ENCODE measurements at regions not wholly inside any gene's neighbourhood (a gene's known extent, or its start where the extent isn't known, plus 50 kb on each side); places are given as distances from the start of the nearest gene placed in this dataset.

DNA sequence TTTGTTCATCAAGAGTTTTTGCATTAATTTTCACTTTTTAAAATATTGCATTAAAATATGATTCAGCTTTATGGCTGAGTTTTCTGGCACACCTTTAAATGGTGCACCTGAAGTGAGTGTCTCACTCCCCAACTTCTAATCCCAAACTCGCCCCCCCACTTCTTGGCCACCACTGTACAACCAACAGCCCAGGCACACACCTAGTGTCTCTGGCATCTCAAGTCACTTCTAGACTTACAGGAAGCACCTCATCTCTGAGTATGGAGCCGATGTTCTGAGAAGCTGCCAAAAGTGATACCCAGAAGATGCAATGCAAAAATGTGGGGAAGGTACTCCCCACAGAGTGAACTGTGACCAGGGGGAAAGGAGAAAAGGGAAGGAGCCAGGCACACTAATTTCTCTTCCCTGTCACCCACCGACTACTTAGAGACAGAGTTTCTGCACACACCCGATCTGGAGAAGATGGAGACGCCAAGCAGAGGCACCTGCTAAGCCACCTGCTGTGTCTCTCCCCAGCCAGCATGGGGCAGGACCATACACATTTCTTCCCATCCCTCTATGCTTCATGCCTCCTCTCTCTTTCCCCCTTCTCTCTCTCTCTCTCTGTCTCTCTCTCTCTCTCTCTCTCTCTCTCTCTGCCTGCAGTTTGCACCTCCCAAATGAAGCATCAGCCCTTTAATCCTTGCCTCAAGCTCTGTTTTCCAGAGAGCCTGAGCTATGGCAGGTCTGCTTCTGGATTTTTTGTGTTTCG is 155.3 kb upstream of the ZNF507 start:
- no peak for DNase-seq

DNA sequence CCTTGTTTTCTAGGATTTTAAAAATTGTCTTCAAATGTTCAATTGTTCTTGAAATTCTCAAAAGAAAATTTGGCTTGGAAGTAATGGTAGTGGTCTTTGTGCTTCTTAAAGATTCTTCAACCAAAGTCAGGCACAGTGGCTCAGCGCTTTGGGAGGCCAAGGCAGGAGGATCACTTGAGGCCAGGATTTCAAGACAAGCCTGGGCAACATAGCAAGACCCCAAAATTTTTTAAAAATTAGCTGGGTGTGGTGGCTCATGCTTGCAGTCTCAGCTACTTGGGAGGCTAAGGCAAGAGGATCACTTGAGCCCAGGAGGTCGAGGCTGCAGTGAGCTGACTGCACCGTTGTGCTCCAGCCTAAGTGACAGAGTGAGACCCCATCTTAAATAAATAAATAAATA is 153.5 kb upstream of the ZNF507 start:
- DNase-seq = no peak

DNA sequence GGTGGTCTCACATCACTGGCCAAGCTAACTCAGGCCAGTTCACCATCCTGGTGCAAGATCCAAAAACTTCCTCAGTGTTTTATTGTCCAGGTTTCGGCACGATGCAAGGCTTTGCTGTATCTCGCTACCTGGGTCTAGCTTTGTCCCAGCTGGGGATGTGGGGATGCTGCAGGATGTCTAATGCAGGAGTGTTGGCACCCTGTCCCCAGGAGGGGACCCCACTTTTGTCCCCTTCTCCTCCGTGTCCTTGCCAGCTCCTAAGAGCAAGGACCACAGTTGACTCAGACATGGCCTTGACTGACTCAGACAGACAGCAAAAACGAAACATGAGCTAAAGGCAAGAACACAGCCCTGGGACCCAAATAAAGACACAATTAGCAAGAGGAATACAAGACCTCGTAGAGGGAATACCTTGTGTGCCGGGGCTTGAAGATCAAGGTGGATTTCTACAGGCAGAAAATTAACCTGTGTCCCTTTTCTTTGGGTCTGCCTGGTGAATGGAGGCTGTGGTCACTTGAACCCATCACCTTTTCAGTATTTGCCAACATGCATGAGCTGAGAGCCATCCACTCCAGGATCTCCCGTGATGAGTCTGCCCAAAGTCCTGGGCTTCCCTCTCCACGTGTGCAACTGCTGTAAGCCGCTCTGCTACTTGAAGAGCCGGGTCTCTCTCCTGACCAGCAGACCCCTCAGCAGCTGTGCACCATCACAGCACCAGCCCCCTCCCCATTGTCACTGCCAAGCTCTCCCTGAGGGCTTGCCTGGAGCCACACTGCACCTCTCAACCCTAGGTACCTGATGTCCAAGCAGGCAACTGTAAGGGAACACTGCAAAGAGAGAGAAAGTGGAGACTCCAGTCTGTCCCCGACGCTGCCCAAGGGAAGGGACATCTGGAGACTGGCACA is 149.5 kb upstream of the ZNF507 start:
- DNase-seq = no peak

DNA sequence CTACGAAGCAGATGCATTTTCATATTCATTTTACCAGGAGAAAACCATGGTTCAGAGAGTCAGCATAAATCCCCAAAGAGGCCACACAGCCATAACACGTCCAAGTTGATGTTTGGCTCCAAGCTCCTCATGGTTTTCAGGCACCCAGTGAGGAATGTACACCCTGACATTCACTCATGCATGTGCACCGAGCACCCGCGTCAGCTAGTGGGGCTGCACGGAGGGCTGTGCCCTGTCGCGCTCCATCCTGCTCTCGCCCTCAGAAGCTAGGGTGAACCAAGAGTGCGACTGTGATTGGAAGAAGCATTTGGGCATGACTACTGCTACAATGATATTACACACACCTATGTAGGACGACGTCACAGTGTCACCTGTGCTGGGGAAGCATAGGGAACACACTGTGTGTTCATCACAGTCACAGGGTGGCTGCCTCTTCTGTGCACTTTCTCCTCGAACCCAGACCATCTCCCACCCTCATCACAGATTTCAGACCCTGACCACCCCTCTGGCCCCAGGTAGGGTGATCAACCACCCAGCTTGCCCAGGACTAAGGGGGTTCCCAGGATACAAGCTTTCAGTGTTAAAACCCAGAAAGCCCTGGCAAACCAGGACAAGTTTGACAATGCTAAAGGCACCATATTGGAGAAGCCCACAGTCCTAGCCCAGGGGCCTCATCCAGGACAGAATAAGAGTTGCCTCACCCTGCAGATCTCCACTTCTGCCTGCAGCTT is 148.6 kb upstream of the ZNF507 start:
- DNase-seq = no peak

DNA sequence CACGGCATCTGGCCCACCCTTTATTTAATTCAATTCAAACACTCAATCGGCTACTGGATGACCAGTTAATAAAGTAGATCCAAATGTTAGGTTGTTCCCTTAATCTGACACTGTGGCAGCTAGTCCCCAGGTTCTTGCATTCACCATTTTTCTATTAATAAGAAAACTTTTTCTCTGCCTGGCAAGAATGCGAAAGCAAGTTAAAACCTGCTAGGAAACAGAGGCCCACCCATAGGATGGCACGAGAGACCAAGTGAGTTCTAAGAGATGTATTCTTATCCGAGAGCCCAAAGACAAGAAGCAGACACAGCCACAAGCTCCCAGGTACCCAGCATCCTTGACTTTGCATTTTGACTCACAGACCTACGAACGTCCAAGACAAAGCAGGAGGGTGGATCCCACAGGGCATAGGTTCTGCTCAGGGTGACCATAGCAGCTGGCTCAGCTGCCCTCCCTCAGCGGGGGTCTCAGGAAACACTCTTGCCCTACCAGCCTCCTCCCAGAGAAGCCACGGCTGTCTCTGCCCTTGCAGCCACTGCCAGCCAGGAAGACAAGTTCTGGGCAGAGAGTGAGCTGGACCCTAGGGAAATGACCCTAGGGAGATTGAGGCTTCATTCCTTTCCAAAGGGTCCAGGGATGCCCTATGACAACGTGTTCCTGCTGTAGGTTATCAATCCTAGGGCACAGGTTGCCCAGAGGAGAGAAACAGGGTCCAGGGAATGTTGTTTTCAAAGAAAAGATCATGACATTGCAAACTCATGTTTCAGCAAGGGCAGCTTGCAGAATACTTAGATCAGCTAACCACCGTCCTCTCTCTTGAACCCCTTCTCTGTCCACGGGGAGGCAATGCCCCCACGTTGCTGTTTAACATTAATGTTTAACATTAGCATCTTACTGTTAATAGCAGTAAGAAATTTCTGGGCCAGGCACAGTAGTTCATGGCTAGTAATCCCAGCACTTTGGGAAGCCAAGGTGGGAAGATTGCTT is 147.2 kb upstream of the ZNF507 start:
- no peak for DNase-seq

DNA sequence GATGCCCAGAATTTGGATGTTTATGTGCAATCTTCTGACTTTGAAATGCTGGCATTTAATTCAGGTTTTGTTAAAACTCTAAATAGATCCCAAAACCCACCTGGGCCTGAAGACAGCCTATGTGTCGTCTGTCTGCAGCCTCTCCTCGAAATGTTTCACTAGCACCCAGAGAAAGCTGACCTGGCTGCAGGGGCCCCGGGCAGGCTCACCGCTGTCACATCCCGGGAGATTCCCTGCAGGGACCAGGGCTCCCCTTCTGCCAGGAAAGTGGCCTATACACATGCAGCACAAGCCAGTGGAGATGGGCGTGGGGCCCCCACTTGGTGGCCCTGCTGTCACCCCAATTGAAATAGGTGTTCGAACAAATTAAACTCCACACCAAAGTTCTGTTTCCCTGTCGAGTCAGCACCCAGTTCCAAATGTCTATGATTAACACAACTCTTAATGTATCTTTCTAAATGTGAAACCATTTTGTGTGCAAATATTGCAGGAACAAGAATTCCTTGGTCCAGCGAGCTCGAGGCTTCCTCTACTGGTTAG is 145.8 kb upstream of the ZNF507 start:
- DNase-seq = no peak

DNA sequence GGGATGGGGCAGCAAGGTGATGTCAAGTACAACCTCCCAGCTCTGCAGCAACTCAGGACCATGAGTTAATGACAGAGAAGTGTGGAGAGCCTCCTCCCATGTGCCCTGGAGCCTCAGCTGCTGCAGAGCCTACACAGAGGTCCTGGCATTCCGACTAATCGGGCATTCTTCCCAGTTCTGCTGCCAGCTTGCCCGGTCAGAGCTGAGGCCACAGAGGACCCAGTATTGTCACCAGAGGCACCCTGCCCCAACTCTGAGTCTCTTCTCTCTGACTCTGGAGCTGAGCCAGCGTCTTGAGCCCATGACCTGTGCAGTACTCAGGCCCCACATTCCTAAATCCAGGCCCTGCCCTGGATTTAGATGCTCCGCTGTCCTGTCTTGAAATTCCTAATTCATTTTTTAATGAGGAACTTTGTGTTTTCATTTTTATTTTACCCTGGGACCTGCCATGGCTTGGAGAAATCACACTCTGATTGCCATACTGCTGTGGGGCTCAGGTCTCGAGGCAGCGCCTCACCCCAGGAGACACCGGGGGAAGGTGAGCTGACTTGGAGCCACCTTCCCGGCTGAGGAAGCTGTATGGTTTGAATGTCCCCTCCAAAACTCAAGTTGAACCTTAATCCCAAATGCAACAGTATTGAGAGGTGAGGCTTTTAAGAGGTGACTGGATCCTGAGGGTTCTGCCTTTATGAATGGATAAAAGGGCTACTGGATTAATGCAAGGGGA is 144.9 kb upstream of the ZNF507 start:
- DNase-seq = no peak

DNA sequence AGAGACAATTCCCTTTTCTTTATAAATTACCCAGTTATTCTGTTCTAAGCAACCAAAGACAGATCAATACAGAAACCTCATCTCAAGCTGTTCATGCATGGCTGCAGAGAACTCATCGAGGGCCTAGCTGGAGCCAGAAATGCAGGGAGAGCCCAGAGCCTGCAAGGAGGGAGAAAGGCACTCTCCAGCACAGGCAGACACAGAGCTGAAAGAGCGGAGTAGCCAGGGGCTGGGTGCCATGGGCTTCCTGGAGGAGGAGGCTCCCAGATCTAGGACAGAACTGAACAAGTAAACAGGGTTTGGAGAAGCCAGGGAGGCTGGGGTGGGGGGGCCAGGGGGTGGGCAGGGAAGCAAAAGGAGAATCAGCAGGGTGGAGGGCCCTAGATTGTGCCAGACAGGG is 144.2 kb upstream of the ZNF507 start:
- DNase-seq = no peak

DNA sequence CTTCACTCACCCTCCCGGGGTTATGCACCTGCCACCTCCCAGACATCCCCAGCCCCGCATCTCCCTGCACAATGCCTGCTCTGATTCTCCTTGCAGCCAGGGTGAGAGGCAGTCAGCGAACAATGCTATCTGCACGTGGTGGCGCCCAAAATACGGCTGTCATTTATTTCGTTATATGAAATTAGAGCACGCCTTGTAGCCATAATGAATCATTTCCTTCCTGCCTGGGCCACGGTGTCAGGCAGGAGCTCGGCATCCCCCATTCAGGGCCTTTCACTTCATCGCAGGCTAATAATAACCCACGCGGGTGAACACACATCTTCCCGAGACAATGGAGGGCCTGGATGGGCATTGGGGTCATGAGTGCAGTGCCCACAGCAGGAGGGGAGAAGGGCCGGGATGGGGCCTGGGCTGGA is 143.8 kb upstream of the ZNF507 start:
- no peak for DNase-seq

DNA sequence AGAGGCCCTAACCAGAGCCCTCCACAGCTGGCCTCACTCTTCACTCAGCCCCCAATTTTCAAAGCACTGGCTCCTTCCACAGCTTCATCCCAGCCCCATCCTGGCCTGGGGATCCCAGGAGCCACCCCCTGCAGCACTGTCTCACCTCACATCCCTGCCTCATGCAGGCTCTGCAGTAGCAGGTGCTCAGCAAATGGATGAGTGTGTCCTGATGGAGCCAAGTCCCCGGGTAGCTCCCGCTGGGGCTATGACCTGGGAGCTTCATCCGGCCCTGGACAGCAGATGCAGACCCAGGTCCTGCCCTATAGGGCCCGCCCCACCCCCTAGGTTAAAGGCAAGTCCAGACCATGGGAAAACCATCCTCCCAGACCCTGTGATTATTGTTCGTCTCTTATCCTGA is 143.2 kb upstream of the ZNF507 start:
- DNase-seq = no peak

DNA sequence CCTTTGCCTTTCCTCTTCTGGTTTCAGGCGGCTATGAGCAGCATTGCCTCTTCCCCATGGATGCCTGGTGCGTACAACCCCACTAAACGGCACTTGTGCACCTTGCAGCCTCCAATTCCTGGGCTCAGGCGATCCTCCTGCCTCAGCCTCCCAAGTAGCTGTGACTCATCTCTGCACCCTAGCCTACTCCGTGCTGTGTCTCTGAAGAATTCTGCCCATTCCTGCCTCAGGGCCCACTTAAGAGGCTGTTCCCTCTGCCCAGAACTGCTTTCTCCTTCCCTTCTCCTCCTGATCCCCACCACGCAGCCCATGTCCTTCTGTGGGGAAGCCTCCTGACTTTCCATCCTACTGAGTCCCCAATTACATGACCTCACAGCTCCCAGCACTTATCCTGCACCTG is 142.2 kb upstream of the ZNF507 start:
- DNase-seq = no peak

DNA sequence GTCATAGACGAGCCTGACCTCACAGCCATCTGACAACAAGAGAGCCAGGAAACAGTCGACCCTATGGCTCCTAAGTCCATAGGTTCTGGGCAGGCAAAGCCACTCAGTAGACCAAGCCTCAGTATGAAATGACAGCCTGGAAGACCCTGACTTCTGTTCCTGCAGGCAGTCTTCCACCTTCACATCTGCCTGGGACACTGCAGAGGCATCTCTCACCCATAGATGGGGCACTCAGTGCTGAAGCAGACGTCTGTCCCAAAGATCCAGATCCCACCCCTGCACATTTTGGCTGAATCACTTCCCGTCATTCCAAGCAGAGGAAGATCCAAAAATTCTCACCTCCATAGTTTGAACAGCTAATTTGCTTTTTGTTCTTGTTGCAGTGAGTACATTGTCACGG is 139.3 kb upstream of the ZNF507 start:
- DNase-seq = no peak

DNA sequence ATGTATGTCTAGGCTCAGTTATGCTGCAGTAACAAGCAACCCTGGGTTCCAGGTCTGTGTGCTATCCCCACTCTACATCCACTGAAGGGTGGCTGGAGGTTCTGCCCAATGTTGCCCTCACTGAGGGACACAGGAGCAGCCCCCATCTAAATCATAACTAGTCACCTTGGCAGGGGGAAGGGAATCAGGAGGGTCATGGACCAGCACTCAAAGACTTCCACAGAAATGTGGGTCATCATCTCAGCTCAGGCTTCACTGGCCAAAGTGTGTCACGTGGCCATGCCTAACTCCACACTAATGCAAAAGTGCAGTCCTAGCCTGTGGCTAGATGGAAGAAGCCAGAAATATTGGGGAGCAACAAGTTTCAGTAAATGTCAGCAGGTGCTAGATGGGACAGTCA is 137.3 kb upstream of the ZNF507 start:
- DNase-seq = no peak

DNA sequence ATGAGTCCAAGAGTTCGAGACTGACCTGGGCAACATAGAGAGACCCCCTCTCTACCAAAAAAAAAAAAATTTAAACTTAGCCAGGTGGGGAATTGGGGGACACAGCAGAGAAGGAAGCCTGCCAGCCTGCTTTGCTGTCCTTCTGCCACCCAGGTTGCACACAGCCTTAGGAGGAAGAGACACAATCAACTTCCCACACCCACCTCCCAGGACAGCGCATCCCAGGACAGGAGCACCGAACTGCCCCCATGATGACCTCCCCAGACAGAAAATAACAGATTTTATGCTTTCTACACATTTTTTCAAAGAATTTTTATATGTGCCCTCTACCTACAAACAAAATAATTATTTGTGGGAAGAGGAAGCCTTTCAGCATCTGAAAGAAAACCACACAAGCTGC is 126.0 kb upstream of the ZNF507 start:
- DNase-seq = no peak

DNA sequence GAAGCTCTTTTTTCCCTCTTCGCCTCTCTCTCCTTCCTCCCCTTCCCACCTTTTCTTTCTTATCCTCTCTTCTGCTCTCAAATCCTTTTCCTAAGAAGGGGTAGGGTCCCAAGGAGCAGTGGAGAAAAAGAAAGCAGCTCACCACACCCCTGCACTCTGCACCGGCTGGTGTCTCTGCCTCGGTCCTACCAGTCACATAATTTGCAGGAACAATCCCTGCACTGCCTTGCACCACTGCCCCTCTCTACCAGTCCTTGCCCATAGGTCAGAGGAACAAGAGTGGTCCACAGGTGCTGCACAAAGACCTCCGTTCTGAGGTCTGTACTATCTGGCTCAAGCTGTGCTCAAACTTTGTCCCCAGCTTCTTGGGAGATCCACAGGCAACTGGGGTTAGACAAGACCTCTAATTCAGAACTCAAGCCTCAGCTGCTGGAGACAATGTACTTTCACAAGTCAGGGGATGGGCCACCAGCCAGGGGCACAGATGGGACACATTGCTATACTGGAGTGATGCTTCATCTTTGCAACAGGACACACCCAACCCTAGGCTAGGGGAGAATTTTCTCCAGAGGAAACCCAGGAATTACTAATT is 125.4 kb upstream of the ZNF507 start:
- no peak for DNase-seq

DNA sequence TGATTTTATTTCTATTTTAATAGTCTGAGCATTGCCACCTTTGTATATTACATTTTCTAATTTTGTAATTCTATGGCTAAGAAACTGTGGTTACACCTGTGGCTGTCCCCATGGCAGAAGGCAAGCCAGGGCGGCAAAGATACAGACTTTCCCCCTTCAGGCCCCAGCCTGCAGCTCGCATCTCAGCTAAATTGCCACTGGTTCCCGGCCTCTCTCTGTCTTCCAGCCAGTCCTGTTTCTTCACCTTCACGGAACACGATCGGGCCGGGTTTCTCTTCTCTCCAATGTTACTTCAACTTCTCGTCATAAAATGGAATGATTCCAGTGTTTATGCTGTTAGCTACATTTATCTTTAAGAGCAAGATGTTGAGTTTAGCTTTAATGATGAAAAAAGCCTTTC is 124.5 kb upstream of the ZNF507 start:
- no peak for DNase-seq

DNA sequence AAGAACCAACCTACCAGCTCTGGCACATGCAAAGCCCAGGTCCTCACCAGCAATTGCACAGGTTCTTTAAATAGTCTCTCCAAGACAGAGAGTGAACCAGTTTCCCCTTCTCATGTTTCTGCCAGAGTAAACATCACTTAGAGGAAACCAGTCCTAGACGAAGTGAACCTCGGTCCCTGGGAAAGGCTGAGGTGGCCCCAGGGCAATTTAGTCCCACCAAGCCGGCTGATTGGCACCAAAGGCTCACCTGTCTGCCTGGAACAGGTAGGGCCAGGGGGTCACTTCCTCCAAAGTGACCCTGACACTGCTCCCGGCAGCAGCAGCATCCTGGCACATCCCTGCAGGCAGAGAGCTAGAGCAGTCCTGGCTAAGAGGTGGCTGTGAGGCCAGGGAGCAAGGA is 122.9 kb upstream of the ZNF507 start:
- DNase-seq = no peak

DNA sequence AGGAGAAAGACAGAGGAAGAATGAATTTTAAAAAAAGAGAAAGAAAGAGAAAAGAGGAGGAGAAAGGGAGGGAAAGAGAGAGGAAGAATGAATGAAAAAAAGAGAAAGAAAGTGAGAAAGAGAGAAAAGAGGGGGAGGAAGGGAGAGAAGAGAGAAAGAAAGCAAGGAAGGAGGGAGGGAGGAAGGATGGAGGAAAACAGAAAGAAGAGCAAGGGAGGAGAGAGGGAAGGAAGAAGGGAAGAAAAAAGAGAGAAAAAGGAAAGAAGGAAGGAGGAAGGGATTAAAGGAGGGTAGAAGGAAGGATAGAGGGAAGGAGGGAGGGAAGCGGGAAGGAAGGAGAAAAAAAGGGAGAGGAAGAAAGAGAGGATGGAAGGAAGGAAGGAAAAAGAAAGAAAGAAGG is 122.3 kb upstream of the ZNF507 start:
- DNase-seq = no peak

DNA sequence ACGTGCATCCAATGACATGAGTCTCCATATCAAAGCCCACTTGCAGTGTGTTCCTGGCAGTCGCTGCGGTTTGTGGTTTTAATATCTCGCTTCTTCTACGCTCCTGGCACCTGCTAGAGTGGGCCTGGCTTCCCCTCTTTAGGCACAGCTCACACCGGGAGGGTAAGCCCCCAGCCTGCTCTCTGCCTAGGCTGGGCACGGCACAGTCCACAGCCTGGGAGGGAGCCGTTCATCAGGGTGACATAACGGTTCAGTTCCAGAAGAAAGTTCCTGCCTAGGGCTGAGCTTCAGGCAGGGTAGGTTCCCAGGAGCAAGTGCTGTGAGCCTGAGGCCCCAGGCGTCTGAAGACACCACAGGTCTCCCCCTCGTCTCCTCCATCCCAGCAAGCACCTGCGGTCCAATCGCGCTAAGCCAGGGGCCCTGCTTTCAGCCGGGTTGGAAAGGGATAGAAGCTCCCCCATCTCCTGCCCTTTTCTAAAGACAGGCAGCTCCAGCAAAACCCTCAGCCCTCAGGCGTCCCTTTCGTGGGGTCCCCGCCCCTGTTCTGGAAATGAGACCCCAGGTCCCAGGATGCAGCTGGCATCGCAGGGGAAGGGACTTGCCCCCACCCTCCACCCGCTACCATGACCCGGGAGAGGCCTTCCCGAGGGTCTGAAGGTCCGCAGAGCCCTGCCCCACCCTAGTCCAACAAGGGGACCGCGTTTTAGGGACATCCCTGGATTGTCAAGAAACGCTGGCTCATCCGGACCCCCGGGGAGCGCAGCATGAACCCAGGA is 121.6 kb upstream of the ZNF507 start:
- no peak for DNase-seq
